ENCODE measurements at regions not wholly inside any gene's neighbourhood (a gene's known extent, or its start where the extent isn't known, plus 50 kb on each side); places are given as distances from the start of the nearest gene placed in this dataset.

DNA sequence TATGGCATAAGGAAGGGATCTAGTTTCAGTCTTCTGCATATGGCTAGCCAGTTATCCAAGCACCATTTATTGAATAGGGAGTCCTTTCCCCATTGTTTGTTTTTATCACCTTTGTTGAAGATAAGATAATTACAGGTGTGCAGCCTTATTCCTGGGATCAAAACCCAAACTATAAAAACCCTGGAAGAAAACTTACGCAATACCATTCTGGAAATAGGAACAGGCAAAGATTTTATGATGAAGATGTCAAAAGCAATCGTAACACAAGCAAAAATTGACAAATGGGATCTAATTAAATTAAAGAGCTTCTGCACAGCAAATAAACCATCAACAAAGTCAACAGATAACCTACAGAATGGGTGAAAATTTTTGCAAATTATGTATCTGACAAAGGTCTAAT, 128.5 kb upstream of the DCN start:
- TF ChIP-seq, protein P1, sequence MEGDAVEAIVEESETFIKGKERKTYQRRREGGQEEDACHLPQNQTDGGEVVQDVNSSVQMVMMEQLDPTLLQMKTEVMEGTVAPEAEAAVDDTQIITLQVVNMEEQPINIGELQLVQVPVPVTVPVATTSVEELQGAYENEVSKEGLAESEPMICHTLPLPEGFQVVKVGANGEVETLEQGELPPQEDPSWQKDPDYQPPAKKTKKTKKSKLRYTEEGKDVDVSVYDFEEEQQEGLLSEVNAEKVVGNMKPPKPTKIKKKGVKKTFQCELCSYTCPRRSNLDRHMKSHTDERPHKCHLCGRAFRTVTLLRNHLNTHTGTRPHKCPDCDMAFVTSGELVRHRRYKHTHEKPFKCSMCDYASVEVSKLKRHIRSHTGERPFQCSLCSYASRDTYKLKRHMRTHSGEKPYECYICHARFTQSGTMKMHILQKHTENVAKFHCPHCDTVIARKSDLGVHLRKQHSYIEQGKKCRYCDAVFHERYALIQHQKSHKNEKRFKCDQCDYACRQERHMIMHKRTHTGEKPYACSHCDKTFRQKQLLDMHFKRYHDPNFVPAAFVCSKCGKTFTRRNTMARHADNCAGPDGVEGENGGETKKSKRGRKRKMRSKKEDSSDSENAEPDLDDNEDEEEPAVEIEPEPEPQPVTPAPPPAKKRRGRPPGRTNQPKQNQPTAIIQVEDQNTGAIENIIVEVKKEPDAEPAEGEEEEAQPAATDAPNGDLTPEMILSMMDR (conservative IDR thresholded peaks at IDR 0.05) = no peak
- TF ChIP-seq ZFX (IDR thresholded peaks at IDR 0.05) = no peak
